Keratinocyte (primary cell): ENCODE measurements at regions not wholly inside any gene's neighbourhood (a gene's known extent, or its start where the extent isn't known, plus 50 kb on each side); places are given as distances from the start of the nearest gene placed in this dataset.

Source experiments
- CTCF ChIP-seq, 3 experiments: IDR thresholded peaks in 1 of 3; conservative IDR thresholded peaks in 1 of 3; optimal IDR thresholded peaks in 1 of 3; 2 replicates in 2 of 3; 3 replicates in 1 of 3; pipeline versions ENCODE3 to v1.5.1; 2011; ENCODE audit warnings: low read length in 3 of 3, mild to moderate bottlenecking in 3 of 3, moderate library complexity in 2 of 3, control low read depth in 1 of 3, inconsistent platforms in 1 of 3; ENCODE audit not compliant: insufficient read depth in 2 of 3; ENCODE audit errors: extremely low read depth in 1 of 3
- EZH2 ChIP-seq: IDR thresholded peaks from one replicate; pipeline ENCODE4 v1.6.1; 2012; ENCODE audit warnings: inconsistent platforms, mild to moderate bottlenecking, low read length, moderate library complexity

GRCh38 chr1:233790662-233791371 lies 113.7 kb upstream of the SLC35F3 start:
- TF ChIP-seq CTCF (optimal IDR thresholded peaks at IDR 0.05 in 1 of 3, IDR thresholded peaks at IDR 0.05 in 1 of 3, conservative IDR thresholded peaks at IDR 0.05 in 1 of 3; ENCODE audit: extremely low read depth in 1 of 3, insufficient read depth in 2 of 3, low read length in 3 of 3), result peak; percentile 84 to 98 (median 95)
- TF ChIP-seq EZH2, result no peak
